AG04450 (cell line): ENCODE measurements at regions not wholly inside any gene's neighbourhood (a gene's known extent, or its start where the extent isn't known, plus 50 kb on each side); places are given as distances from the start of the nearest gene placed in this dataset.
A peak's percentile ranks its signal among the peaks of the same experiment; 100 is the strongest.

Experiments
- CTCF ChIA-PET: fragments of 300-600, 350-600 bp; formaldehyde crosslinking; extraction: SDS; loops from one replicate; lab custom pipeline; 2022; ENCODE audit warnings: antibody characterized with exemption, inconsistent platforms; lab: Charles Lee
- POLR2A ChIA-PET: fragments of 350-600 bp; formaldehyde crosslinking; extraction: SDS; loops from one replicate; lab custom pipeline; 2021; ENCODE audit warnings: antibody characterized with exemption, inconsistent platforms; lab: Yijun Ruan, JAX
- DNase-seq: peaks from one replicate; pipeline ENCODE4 v3.0.0-alpha.2; 2011; ENCODE audit warnings: low read depth, low spot score
- H3K27ac ChIP-seq: one replicate; pipeline ENCODE4 v1.5.1; 2012; ENCODE audit warnings: low read depth, low read length, control low read depth
- H3K27me3 ChIP-seq: one replicate; pipeline ENCODE4 v1.6.0; 2012; ENCODE audit warnings: low read length; ENCODE audit not compliant: control insufficient read depth, insufficient read depth
- H3K4me3 ChIP-seq: 2 replicates; pipeline ENCODE4 v1.5.1; 2011; ENCODE audit warnings: mild to moderate bottlenecking, low read depth, low read length, control low read depth
- H3K9me3 ChIP-seq: 2 replicates; pipeline ENCODE4 v1.5.1; 2012; ENCODE audit warnings: low read length; ENCODE audit not compliant: control insufficient read depth, insufficient read depth
- TF ChIP-seq, protein P1 (sequence below): IDR thresholded peaks from 2 replicates; pipeline ENCODE4 v1.5.1; 2011; ENCODE audit warnings: low read depth, low read length, control low read depth, inconsistent platforms

- Histone ChIP-seq H3K9me3 (no peaks in the 10 kb centered on the region), H3K27me3 (no peaks in the 10 kb centered on the region), H3K27ac (no peak overlapping the region), H3K4me3 (no peak overlapping the region)
- TF ChIP-seq, protein P1, sequence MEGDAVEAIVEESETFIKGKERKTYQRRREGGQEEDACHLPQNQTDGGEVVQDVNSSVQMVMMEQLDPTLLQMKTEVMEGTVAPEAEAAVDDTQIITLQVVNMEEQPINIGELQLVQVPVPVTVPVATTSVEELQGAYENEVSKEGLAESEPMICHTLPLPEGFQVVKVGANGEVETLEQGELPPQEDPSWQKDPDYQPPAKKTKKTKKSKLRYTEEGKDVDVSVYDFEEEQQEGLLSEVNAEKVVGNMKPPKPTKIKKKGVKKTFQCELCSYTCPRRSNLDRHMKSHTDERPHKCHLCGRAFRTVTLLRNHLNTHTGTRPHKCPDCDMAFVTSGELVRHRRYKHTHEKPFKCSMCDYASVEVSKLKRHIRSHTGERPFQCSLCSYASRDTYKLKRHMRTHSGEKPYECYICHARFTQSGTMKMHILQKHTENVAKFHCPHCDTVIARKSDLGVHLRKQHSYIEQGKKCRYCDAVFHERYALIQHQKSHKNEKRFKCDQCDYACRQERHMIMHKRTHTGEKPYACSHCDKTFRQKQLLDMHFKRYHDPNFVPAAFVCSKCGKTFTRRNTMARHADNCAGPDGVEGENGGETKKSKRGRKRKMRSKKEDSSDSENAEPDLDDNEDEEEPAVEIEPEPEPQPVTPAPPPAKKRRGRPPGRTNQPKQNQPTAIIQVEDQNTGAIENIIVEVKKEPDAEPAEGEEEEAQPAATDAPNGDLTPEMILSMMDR: peak; percentile 98
- ChIA-PET POLR2A (no interaction called here), CTCF (interaction anchor here (0.6 to 2.8 kb wide), 14 partner anchors 17 to 850 kb away, joined by 3 to 12 read pairs (median 3); no protein-coding TSS in a partner anchor)
- DNase-seq: peak; percentile 29
Observed at GRCh38 chr2:40760071-40760666, 308.3 kb upstream of the SLC8A1 start.

DNA sequence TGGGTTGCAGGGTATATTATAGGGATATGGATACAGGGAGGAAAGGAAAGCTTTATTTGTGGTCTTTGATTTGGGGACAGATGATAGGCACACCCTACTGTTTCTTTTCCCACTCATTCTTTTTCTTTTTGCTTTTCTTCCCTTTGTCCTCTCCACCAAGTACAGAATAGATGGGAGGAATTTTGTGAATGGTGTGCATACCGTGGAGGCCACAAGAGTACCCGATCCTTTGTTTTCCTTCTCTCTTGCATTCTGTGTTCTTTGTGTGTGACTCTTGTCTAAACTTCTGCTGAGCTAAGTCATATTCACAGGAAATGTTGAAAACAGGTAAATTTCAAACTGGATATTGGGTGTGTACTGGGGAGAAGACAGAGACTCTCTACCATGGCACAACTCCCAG lies 321.4 kb upstream of the SLC8A1 start:
- no peak for DNase-seq
- H3K4me3 ChIP-seq: no peak overlapping the region
- TF ChIP-seq, protein P1: no peak
- no peaks in the 10 kb centered on the region for H3K27me3 ChIP-seq
- no peak overlapping the region for H3K27ac ChIP-seq
- CTCF ChIA-PET: interaction anchor here (1.3 kb wide), 1 partner anchor 17 kb away, joined by 3 read pairs; no protein-coding TSS in a partner anchor
- POLR2A ChIA-PET: no interaction called here
- no peaks in the 10 kb centered on the region for H3K9me3 ChIP-seq

GRCh38 chr2:40783704-40784103 lies 331.8 kb upstream of the SLC8A1 start:
- TF ChIP-seq, protein P1: no peak
- DNase-seq: no peak
- no peaks in the 10 kb centered on the region for H3K27me3 ChIP-seq
- no peak overlapping the region for H3K4me3 ChIP-seq
- H3K9me3 ChIP-seq: no peaks in the 10 kb centered on the region
- H3K27ac ChIP-seq: no peak overlapping the region
- ChIA-PET CTCF (no interaction called here), POLR2A (no interaction called here)

GRCh38 chr2:40786636-40787035 lies 334.7 kb upstream of the SLC8A1 start:
- Histone ChIP-seq H3K9me3 (no peaks in the 10 kb centered on the region), H3K4me3 (no peak overlapping the region), H3K27ac (no peak overlapping the region), H3K27me3 (no peaks in the 10 kb centered on the region)
- ChIA-PET CTCF (no interaction called here), POLR2A (no interaction called here)
- TF ChIP-seq, protein P1: no peak
- DNase-seq: no peak

GRCh38 chr2:40797120-40797519 lies 345.2 kb upstream of the SLC8A1 start:
- Histone ChIP-seq H3K9me3 (no peaks in the 10 kb centered on the region), H3K27ac (no peak overlapping the region), H3K27me3 (no peaks in the 10 kb centered on the region), H3K4me3 (no peak overlapping the region)
- TF ChIP-seq, protein P1: no peak
- DNase-seq: no peak
- ChIA-PET CTCF (no interaction called here), POLR2A (no interaction called here)
